ENCODE measurements at regions not wholly inside any gene's neighbourhood (a gene's known extent, or its start where the extent isn't known, plus 50 kb on each side); places are given as distances from the start of the nearest gene placed in this dataset.
"Not testable (repeated sequence)": the region's sequence is repeated elsewhere in the genome, so short reads cannot be mapped to it uniquely, and the experiment has no call there.

DNA sequence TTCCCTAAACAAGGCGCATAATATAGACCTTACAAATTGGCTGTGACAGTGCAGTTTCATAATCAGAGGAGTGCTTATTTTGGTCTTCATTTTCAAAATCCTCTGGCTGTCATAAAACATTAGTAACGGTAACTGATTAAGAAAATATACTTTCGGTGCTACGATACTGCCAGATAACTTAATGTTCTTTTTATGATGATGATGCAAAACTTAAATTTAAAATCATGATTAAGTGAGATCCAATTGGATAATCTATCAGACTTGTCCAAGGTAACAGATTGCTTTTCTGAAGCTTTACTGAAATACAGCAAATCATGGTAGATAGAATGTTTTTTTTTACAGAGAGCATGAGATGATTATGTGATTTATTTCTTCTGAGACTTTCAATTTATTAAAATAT lies 364.2 kb upstream of the CNTN3 start:
- WGBS, 3 donors: 70 to 91% (median 88%) methylated on average over 4 of the region's 4 CpGs
- H3K27ac ChIP-seq (ENCODE audit: low read depth, low read length): no peak overlapping the region

DNA sequence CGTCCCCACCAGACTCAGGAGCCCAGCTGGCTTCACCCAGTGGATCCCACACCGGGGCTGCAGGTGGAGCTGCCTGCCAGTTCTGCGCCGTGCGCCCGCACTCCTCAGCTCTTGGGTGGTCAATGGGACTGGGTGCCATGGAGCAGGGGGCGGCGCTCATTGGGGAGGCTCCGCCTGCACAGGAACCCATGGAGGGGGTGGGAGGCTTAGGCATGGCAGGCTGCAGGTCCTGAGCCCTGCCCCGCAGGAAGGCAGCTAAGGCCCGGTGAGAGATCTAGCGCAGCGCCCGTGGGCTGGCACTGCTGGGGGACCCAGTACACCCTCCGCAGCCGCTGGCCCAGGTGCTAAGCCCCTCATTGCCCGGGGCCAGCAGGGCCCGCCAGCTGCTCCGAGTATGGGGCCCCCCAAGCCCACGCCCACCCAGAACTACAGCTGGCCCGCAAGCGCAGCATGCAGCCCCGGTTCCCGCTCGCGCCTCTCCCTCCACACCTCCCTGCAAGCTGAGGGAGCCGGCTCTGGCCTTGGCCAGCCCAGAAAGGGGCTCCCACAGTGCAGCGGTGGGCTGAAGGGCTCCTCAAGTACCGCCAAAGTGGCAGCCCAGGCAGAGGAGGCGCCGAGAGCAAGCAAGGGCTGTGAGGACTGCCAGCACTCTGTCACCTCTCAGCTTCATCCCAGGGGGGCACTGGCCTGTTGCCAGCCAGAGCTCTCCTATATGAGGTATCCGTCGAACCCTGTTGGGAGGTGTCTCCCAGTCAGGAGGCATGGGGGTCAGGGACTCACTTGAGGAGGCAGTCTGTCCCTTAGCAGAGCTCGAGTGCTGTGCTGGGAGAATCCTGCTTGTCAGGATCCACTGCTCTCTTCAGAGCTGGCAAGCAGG lies 370.8 kb upstream of the CNTN3 start:
- not testable (repeated sequence) for H3K27ac ChIP-seq (ENCODE audit: low read depth, low read length)
- 92 to 95% (median 94%) methylated on average over 30 to 34 of the region's 34 CpGs for WGBS, 3 donors

DNA sequence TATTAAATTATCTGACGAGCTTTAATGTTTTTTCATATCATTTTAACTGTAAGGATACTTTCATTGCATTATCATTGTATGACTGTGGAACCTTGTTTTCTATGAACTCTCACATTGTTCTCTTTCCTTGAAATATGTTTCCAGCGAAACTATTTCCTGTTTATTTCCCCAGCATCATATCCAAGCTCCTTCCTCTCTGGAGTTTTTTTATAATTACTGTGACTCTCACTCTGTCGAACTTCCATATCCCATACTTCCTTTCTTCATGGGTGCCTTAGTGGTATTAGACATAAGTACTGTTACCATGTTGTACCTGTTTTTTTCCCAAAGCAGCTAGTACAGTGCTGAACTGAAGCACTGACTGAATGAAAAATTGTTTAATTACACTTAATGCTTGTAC lies 373.6 kb upstream of the CNTN3 start:
- 42 to 64% (median 55%) methylated on average over 3 of the region's 3 CpGs for WGBS, 3 donors

DNA sequence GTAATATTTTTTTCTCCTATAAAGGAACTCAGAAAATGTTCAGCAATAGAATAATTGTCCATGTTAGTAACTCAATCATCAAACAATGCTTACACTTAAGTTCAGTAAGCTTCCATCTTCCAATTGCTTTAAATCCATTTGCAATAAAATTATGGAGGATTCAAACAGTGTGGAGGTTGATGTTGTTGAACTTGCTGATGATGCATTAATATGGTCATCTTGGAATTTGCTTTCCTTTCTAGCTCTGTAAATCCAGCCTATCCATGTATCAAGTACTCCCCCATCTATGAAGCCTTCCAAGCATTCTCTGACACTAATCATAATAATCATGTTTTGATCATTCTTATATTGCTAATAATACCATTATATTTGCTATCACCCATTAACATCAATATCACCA lies 378.4 kb upstream of the CNTN3 start:
- no peak overlapping the region for H3K27ac ChIP-seq (ENCODE audit: low read depth, low read length)

More for the DNA sequence above, 373.6 kb upstream of the CNTN3 start:
- H3K27ac ChIP-seq (ENCODE audit: low read depth, low read length): no peak overlapping the region

DNA sequence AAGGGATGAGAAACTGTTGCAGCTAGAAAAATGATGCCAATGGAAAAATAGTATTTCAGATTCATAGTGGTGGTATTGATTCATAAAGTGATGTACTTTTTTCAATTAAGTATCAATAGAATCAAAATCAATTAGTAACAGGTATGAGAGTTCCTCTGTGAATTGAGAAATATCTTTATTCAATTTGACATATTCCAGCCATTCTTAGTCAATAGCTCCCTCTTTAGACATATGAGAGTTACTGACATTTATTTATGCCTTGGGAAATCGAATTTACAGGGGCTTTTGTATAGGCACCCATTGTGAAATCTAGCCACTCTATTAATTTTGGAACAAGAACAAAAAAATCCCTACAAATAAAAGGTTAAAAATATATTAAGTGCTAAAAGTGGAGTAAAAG lies 386.9 kb upstream of the CNTN3 start:
- WGBS, 3 donors: 3 to 18% (median 10%) methylated on average over 1 of the region's 1 CpG

DNA sequence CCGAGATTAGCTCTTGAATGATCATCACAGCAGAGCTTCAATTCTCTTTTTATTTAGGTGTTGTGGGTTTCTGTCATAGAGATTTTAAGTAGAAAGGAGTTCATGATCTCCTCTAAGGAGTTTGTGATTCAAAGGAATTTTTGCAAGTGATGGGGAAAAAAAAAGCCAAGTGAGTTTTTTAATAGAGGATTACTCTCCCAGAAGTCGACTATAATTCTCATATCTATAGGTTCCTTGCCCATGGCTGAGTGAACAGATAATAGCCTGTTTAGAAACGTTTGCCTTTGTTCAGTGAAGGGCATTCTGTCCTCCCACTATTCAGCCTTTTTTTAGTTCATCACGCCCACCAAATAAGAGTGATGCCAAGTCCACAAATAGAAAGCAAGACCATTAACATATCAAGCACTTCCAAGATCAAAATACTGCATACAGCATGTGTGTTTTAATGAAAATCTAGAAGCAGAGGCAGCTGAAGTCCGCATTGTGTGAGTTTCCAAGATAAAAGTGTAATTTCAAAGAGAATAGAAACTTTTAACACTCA lies 398.4 kb upstream of the CNTN3 start:
- WGBS, 3 donors: 52 to 65% (median 64%) methylated on average over 5 of the region's 5 CpGs
- H3K27ac ChIP-seq (ENCODE audit: low read depth, low read length): no peak overlapping the region

More for the DNA sequence above, 386.9 kb upstream of the CNTN3 start:
- H3K27ac ChIP-seq (ENCODE audit: low read depth, low read length): no peak overlapping the region

DNA sequence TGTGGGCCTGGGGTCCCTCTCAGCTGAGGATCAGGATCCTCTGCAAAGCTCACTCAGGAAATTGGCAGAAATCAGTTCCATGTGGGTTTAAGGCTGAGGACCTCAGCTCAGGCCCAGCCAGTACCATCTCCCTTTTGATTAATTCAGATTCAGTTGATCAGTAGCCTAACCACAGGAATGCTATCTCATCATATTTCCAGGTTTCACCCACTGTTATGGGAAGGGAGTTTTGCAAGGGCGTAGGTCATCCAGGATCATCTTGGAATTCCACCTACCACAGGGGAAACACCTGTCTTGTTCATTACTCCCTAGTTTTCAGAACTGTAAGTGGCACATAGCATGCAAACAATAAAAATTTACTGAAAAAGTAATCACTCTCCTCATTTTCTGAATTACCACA lies 399.5 kb upstream of the CNTN3 start:
- 70 to 88% (median 85%) methylated on average over 1 of the region's 1 CpG for WGBS, 3 donors

DNA sequence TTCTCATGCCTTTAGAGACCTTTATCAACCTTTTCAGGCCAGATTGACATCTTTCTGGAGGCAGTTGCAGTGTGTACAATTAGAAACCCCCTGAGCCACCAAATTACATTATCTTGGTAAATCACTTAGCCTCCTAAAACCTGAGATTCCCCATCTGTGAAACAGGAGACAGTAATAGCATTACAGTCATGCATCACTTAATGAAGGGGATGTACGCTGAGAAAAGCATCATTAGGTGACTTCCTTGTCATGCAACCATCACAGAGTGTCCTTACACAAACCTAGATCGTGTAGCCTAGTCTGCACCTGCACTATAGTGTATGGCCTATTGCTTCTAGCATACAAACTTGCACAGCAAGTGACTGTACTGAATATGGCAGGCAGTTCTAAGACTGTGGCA lies 400.8 kb upstream of the CNTN3 start:
- H3K27ac ChIP-seq (ENCODE audit: low read depth, low read length): no peak overlapping the region
- WGBS, 3 donors: 57 to 66% (median 61%) methylated on average over 2 of the region's 2 CpGs

More for the DNA sequence above, 399.5 kb upstream of the CNTN3 start:
- H3K27ac ChIP-seq (ENCODE audit: low read depth, low read length): no peak overlapping the region

DNA sequence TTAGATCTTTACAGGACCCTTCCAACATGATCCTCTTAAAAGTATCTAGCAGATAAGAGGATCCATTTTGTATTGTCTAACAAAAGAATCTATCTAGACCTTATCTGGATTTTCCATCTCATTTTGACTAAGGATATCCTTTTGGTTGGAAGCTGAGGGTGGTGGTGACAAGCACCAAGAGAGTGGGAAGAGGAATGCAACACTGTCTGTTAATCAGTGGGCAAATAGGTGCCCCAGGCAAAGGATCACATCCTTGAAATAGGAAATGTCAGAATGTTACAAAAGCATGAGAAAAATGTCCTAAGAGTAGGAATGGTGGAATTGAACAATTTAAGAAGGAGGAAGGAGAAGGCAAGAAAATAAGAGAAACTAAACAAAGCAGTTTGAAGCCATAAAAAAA lies 420.7 kb upstream of the CNTN3 start:
- H3K27ac ChIP-seq (ENCODE audit: low read depth, low read length): no peak overlapping the region

DNA sequence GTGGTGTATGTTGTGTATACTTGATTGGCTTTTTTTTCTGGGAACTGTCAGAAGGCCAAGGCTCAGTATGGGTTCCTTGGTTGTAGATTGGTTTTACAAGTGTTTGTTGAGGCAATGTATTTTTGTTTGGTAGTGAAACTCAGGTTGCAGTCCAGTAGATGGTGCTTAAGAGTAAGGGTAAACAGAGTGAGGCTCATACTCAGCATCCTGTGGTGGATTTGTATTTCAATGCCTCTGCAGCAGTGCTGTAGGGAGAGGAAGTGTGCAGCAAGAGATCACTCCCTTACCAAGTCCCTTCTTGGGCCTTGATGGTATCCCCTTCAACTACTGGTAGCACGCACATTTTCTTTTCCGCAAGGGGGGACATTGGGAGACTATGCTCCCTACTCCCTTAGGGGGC lies 428.5 kb upstream of the CNTN3 start:
- no peak overlapping the region for H3K27ac ChIP-seq (ENCODE audit: low read depth, low read length)
- 95 to 96% (median 96%) methylated on average over 2 of the region's 2 CpGs for WGBS, 3 donors

DNA sequence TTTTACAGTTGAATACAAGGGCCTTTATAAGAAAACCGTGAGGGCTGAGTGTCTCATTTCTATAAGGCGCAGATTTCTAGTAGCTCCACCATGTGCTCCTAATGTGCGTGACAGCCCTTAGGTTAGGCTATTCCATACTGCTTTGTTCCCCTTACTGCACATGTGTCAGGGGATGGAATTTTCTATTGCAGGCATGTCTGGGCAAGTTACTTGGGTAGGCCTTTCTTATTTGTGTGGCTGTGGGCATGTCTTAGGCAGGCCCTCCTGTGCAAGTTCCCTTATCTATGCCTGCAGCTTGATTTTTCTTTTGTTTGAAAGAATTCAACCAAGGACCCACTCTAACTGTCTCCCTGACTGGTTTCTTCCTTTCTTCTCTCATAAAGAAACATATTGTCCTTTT lies 434.2 kb upstream of the CNTN3 start:
- 64 to 75% (median 72%) methylated on average over 3 of the region's 3 CpGs for WGBS, 3 donors
- no peak overlapping the region for H3K27ac ChIP-seq (ENCODE audit: low read depth, low read length)

DNA sequence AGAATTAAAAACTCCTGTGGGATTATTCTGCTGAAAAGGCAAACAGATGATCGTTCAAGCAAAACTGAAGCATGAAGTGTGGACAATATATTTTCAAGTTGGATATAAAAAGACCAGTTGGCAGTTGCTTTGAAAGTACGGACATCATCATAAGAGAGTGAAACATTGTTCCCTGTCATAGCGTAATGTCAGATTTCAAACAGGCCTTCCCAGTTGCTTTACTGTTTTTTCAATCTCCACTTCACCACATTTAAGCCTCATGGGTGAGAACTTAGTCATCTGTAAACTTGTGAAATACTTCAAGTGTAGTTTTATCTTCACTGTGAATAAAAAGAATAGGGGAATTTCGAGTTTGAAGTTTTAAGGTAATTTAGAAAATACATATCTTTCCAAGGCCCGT lies 435.1 kb upstream of the CNTN3 start:
- H3K27ac ChIP-seq (ENCODE audit: low read depth, low read length): no peak overlapping the region
- WGBS, 3 donors: 62 to 70% (median 63%) methylated on average over 5 of the region's 5 CpGs

DNA sequence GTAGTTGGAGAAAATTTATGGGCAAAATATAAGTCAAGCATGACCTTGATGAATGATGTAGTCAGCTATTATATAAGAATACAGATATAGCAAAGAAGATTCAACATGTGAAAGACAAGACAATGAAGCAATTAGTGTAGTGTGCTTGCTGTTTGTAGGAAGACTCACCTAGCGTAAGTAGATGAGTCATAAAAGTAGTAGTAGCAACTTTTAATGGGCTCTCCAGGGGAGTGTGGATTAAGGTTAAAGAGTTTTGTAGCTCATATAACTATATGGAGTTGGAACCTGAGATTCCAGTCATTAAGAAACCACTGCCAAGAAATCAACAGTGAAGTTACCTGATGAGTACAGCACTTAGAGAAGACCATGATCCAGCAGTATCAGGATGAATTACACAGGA lies 444.7 kb upstream of the CNTN3 start:
- 72 to 94% (median 73%) methylated on average over 1 of the region's 1 CpG for WGBS, 3 donors
- no peak overlapping the region for H3K27ac ChIP-seq (ENCODE audit: low read depth, low read length)

DNA sequence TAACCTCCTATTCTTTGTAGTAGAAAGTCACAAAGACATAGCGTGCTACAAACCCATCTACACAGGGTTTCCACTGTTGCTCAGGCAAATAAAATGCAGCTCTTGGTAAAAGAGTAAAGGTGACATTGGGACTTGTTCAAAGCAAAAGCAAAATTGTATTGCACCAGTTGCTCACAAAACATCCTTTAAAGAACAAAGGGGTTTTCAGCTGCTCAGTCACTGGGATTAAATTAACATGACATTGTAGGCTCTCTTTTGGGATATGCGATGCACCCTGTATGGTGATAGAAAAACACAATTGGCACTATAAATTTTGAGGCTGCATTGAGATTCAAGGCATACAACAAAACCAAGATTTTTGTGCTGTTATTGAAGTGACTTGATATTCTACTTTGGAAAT lies 447.3 kb upstream of the CNTN3 start:
- H3K27ac ChIP-seq (ENCODE audit: low read depth, low read length): no peak overlapping the region
- WGBS, 3 donors: 79 to 93% (median 89%) methylated on average over 2 of the region's 2 CpGs

DNA sequence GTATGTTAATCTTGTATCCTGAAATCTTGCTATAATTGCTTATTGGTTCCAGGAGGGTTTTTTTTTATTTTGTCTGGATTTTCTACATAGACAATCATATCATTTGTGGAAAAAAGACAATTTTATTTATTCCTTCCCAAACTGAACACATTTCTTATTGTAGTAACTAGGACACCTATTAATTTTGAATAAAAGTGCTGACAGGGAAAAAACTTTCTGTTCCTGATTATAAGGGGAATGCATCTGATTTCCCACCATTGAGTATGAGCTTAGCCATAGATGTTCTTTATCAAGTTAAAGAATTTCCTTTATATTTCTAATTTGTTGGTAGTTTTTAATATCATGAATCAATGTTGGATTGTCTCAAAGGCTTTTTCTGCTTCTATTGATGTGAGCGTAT lies 460.7 kb upstream of the CNTN3 start:
- H3K27ac ChIP-seq (ENCODE audit: low read depth, low read length): no peak overlapping the region
- WGBS, 3 donors: 97 to 100% (median 98%) methylated on average over 1 of the region's 1 CpG

DNA sequence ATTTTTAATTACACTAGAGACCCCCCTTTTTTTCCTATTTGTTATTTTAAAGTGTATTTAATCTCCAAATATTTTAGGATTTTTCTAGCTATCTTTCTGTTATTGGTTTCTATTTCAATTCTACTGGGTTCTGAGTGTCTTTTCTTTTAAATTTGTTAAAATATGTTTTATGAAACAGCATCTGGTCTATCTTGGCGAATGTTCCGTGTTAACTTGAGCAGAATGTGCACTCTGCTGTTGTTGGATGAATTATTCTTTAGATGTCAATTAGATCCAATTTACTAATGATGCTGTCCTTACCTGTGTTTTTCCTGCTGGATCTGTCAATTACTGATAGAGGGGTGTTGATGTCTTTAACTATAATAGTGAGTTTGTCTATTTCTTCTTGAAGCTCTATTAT lies 462.0 kb upstream of the CNTN3 start:
- no peak overlapping the region for H3K27ac ChIP-seq (ENCODE audit: low read depth, low read length)
- WGBS, 3 donors: 76 to 84% (median 83%) methylated on average over 2 of the region's 2 CpGs

DNA sequence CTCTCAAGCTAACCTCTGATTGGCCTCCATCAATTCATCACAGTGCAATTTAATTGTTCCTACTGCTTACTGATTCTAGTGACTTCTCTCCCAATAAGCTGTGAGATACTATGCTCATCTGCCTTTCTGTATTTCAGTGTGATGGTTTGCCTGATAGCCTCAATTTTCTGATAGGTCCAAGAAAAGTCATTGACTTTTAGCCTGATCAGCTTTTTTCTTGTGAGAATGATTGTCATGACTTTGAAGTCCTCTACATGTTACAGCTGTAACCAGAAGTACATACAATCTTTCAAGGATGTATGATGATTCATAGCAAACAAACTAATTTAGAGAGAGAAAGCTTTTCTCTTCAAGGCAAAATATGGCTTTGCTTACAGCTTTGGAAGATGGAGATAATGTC lies 463.8 kb upstream of the CNTN3 start:
- no peak overlapping the region for H3K27ac ChIP-seq (ENCODE audit: low read depth, low read length)

DNA sequence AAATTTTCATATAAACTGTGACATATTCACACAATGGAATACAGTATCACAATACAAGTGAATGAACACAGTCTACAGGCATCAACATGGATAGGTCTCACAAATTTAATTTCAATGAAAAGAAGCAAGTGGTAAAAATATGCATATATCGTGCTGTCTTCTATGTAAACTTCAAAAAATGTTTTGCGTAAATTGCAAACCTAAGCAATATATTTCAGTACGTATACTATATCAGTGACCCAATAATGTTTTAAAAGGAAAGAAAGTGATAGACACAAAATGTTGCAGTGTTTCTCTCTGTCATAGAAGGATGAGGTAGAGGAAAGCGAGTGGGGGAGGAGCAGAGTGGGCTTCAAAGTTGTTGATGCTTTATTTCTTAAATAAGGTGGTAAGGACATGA lies 468.4 kb upstream of the CNTN3 start:
- 84 to 90% (median 89%) methylated on average over 4 of the region's 4 CpGs for WGBS, 3 donors
- no peak overlapping the region for H3K27ac ChIP-seq (ENCODE audit: low read depth, low read length)

DNA sequence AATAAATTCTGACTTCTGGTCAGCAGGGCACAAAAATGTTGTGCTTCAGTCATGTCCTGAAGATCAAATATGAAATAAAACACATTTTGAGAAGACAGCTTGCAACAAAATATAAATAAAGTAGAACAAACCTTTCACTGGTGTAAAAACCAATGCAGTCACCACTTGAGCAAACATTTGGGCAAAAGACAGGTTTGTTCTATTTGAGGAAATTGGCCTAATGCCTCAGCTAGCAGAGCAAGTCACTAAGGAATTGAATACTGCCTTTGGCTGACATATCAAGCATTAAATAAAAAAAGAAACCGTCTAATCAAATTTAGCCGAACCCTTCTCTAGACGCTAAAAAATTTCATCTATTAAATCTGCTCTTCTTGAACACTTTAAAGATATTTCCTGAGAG lies 475.4 kb upstream of the CNTN3 start:
- H3K27ac ChIP-seq (ENCODE audit: low read depth, low read length): no peak overlapping the region

More for the DNA sequence above, 475.4 kb upstream of the CNTN3 start:
- WGBS, 3 donors: 84 to 89% (median 87%) methylated on average over 3 of the region's 3 CpGs
